GM23338 (cell line): ENCODE measurements at regions not wholly inside any gene's neighbourhood (a gene's known extent, or its start where the extent isn't known, plus 50 kb on each side); places are given as distances from the start of the nearest gene placed in this dataset.

Experiments used
- ATAC-seq: fragments of 200-7000 bp; cut with Tn5 transposase; 3 replicates; pipeline ENCODE4 v1.9.1; 2020
- DNase-seq: peaks from one replicate; pipeline ENCODE4 v3.0.0-alpha.2; 2015; ENCODE audit warnings: low spot score
- H2AFZ ChIP-seq: fragments of 200-600 bp; sonication (generic); 2 replicates; pipeline ENCODE4 v1.8.0; 2016; ENCODE audit warnings: antibody characterized with exemption, mild to moderate bottlenecking, moderate library complexity
- H3F3A ChIP-seq: fragments of 200-600 bp; sonication (generic); replicated peaks from 2 replicates; pipeline ENCODE4 v1.8.0; 2017; ENCODE audit warnings: antibody characterized with exemption, mixed run types, low read depth
- H3K27ac ChIP-seq: fragments of 200-600 bp; sonication (generic); 2 replicates; pipeline ENCODE4 v1.6.1; 2016; ENCODE audit warnings: low read depth
- H3K27me3 ChIP-seq: fragments of 200-600 bp; sonication (generic); 2 replicates; pipeline ENCODE4 v1.8.0; 2016; ENCODE audit warnings: mild to moderate bottlenecking, mixed run types, moderate library complexity; ENCODE audit not compliant: insufficient read depth
- H3K36me3 ChIP-seq: fragments of 200-600 bp; sonication (generic); 2 replicates; pipeline ENCODE4 v1.8.0; 2016; ENCODE audit warnings: mild to moderate bottlenecking; ENCODE audit not compliant: insufficient read depth
- H3K4me1 ChIP-seq: fragments of 200-600 bp; sonication (generic); 2 replicates; pipeline ENCODE4 v1.8.0; 2016; ENCODE audit warnings: mild to moderate bottlenecking, moderate library complexity; ENCODE audit not compliant: insufficient read depth
- H3K4me2 ChIP-seq: fragments of 200-600 bp; sonication (generic); 2 replicates; pipeline ENCODE4 v1.7.1; 2017; ENCODE audit warnings: mixed run types
- H3K4me3 ChIP-seq: fragments of 200-600 bp; sonication (generic); 2 replicates; pipeline ENCODE4 v1.6.1; 2016; ENCODE audit warnings: mixed run types
- H3K79me2 ChIP-seq: fragments of 200-600 bp; sonication (generic); replicated peaks from 2 replicates; pipeline ENCODE4 v1.8.0; 2017; ENCODE audit warnings: mild to moderate bottlenecking; ENCODE audit not compliant: insufficient read depth
- H3K9me2 ChIP-seq: fragments of 200-600 bp; sonication (generic); 2 replicates; pipeline ENCODE4 v1.8.0; 2017; ENCODE audit not compliant: insufficient read depth
- H4K20me1 ChIP-seq: fragments of 200-600 bp; sonication (generic); replicated peaks from 2 replicates; pipeline ENCODE4 v1.8.0; 2017; ENCODE audit warnings: mild to moderate bottlenecking; ENCODE audit not compliant: insufficient read depth
- H3K27ac Mint-ChIP-seq: 2 replicates; pipeline ENCODE4 v1.8.0; 2020; ENCODE audit warnings: inconsistent platforms, mild to moderate bottlenecking, moderate library complexity, mixed read lengths
- H3K27me3 Mint-ChIP-seq: 3 replicates; pipeline ENCODE4 v1.8.0; 2022; ENCODE audit warnings: low read depth, mild to moderate bottlenecking, moderate library complexity, mixed read lengths, inconsistent platforms; ENCODE audit not compliant: insufficient read depth, poor library complexity
- H3K36me3 Mint-ChIP-seq: 3 replicates; pipeline ENCODE4 v1.8.0; 2021; ENCODE audit warnings: low read depth, mild to moderate bottlenecking, inconsistent platforms, moderate library complexity, mixed read lengths
- H3K4me1 Mint-ChIP-seq: 3 replicates; pipeline ENCODE4 v1.8.0; 2020; ENCODE audit warnings: mild to moderate bottlenecking, inconsistent platforms, mixed read lengths
- H3K4me3 Mint-ChIP-seq: 3 replicates; pipeline ENCODE4 v1.8.0; 2021; ENCODE audit warnings: moderate library complexity, mild to moderate bottlenecking, inconsistent platforms, mixed read lengths
- H3K9me3 Mint-ChIP-seq: 3 replicates; pipeline ENCODE4 v1.8.0; 2020; ENCODE audit warnings: moderate library complexity, mild to moderate bottlenecking, inconsistent platforms, mixed read lengths
- CREB1 ChIP-seq: fragments of 250-450 bp; sonication (Bioruptor Pico); IDR thresholded peaks from 2 replicates; pipeline ENCODE4 v1.5.0; 2020; ENCODE audit warnings: low read depth, mild to moderate bottlenecking, moderate library complexity
- EZH2 ChIP-seq: fragments of 200-600 bp; sonication (generic); IDR thresholded peaks from one replicate; pipeline ENCODE4 v1.8.0; 2017; ENCODE audit warnings: antibody characterized with exemption, mild to moderate bottlenecking, low read depth; ENCODE audit not compliant: unreplicated experiment
- EZH2phosphoT487 ChIP-seq: fragments of 200-600 bp; sonication (generic); IDR thresholded peaks from one replicate; pipeline ENCODE4 v1.8.1; 2018; ENCODE audit warnings: antibody characterized with exemption; ENCODE audit not compliant: unreplicated experiment
- JUNB ChIP-seq: IDR thresholded peaks from one replicate; pipeline ENCODE4 v1.6.1; 2016; ENCODE audit warnings: antibody characterized with exemption; ENCODE audit not compliant: unreplicated experiment
- NANOG ChIP-seq: IDR thresholded peaks from 2 replicates; pipeline ENCODE4 v1.6.1; 2016; ENCODE audit warnings: antibody characterized with exemption, borderline replicate concordance
- POLR2AphosphoS5 ChIP-seq: IDR thresholded peaks from 2 replicates; pipeline ENCODE4 v1.6.1; 2016; ENCODE audit warnings: antibody characterized with exemption, low read depth
- STAT1 ChIP-seq: IDR thresholded peaks from one replicate; pipeline ENCODE4 v1.6.1; 2016; ENCODE audit warnings: antibody characterized with exemption; ENCODE audit not compliant: unreplicated experiment
- ZNF114 ChIP-seq: fragments of 250-450 bp; sonication (Bioruptor Pico); IDR thresholded peaks from 2 replicates; pipeline ENCODE4 v1.5.0; 2020; ENCODE audit warnings: mild to moderate bottlenecking, moderate library complexity
- ZNF331 ChIP-seq: fragments of 250-450 bp; sonication (Bioruptor Pico); IDR thresholded peaks from 2 replicates; pipeline ENCODE4 v1.5.0; 2020; ENCODE audit warnings: low read depth, mild to moderate bottlenecking, moderate library complexity
- TF ChIP-seq, protein P1 (sequence below), 2 experiments: fragments of 200-600 bp in 1 of 2; sonication (generic) in 1 of 2; conservative IDR thresholded peaks; 2 replicates each; pipeline versions ENCODE4 v1.5.1 to v1.6.1; 2016 to 2017; ENCODE audit warnings: antibody characterized with exemption in 2 of 2, low read depth in 2 of 2, mild to moderate bottlenecking in 2 of 2, moderate library complexity in 1 of 2
- TF ChIP-seq, protein P2 (sequence below): fragments of 250-450 bp; sonication (Bioruptor Pico); IDR thresholded peaks from 2 replicates; pipeline ENCODE4 v1.5.0; 2020; ENCODE audit warnings: mild to moderate bottlenecking, moderate library complexity
- TF ChIP-seq, protein P3 (sequence below): IDR thresholded peaks from one replicate; pipeline ENCODE4 v1.6.1; 2018; ENCODE audit warnings: antibody characterized with exemption; ENCODE audit not compliant: unreplicated experiment
- TF ChIP-seq, protein P4 (sequence below): IDR thresholded peaks from 2 replicates; pipeline ENCODE4 v1.6.1; 2016; ENCODE audit warnings: antibody characterized with exemption

DNA sequence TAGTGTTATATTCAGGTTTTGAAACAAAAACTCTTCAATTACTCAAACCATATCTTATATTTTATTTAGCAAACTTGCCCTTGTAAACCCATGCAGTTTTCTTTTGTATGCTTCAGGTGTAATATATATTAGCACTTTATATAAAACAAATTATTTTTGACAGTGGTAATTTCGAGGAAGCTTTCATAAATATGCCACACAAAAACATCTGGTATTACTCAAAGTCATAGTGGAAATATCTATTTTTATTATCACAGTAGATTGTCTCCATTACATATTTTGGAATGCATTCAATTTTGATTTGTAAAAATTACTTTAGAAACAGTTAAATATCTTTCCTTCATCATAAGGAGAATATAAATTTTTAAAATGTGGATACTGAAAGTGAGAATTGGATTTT lies 89.1 kb upstream of the FIBIN start:
- Mint-ChIP-seq H3K4me3 (no peak overlapping the region), H3K9me3 (no peaks in the 10 kb centered on the region), H3K4me1 (peaks cover 16% of the 10 kb centered on the region), H3K27me3 (no peaks in the 10 kb centered on the region), H3K27ac (no peak overlapping the region), H3K36me3 (no peaks in the 10 kb centered on the region)
- H3K9me2 ChIP-seq = no peaks in the 10 kb centered on the region
- no peak for ATAC-seq
- DNase-seq = no peak
- H4K20me1 ChIP-seq = no peaks in the 10 kb centered on the region
- H2AFZ ChIP-seq = no peak overlapping the region
- no peak overlapping the region for H3K4me2 ChIP-seq
- no peaks in the 10 kb centered on the region for H3F3A ChIP-seq
- H3K4me1 ChIP-seq = peaks cover 14% of the 10 kb centered on the region
- H3K4me3 ChIP-seq = no peak overlapping the region
- no peaks in the 10 kb centered on the region for H3K27me3 ChIP-seq
- TF ChIP-seq EZH2 (no peak), JUNB (no peak), CREB1 (no peak), POLR2AphosphoS5 (no peak), ZNF114 (CRISPR knock-in tag) (no peak), NANOG (no peak), EZH2phosphoT487 (no peak), STAT1 (no peak), ZNF331 (CRISPR knock-in tag) (no peak)
- TF ChIP-seq, protein P1, sequence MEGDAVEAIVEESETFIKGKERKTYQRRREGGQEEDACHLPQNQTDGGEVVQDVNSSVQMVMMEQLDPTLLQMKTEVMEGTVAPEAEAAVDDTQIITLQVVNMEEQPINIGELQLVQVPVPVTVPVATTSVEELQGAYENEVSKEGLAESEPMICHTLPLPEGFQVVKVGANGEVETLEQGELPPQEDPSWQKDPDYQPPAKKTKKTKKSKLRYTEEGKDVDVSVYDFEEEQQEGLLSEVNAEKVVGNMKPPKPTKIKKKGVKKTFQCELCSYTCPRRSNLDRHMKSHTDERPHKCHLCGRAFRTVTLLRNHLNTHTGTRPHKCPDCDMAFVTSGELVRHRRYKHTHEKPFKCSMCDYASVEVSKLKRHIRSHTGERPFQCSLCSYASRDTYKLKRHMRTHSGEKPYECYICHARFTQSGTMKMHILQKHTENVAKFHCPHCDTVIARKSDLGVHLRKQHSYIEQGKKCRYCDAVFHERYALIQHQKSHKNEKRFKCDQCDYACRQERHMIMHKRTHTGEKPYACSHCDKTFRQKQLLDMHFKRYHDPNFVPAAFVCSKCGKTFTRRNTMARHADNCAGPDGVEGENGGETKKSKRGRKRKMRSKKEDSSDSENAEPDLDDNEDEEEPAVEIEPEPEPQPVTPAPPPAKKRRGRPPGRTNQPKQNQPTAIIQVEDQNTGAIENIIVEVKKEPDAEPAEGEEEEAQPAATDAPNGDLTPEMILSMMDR (conservative IDR thresholded peaks at IDR 0.05; ENCODE audit: low read depth in 2 of 2) = no peak
- TF ChIP-seq, protein P2, sequence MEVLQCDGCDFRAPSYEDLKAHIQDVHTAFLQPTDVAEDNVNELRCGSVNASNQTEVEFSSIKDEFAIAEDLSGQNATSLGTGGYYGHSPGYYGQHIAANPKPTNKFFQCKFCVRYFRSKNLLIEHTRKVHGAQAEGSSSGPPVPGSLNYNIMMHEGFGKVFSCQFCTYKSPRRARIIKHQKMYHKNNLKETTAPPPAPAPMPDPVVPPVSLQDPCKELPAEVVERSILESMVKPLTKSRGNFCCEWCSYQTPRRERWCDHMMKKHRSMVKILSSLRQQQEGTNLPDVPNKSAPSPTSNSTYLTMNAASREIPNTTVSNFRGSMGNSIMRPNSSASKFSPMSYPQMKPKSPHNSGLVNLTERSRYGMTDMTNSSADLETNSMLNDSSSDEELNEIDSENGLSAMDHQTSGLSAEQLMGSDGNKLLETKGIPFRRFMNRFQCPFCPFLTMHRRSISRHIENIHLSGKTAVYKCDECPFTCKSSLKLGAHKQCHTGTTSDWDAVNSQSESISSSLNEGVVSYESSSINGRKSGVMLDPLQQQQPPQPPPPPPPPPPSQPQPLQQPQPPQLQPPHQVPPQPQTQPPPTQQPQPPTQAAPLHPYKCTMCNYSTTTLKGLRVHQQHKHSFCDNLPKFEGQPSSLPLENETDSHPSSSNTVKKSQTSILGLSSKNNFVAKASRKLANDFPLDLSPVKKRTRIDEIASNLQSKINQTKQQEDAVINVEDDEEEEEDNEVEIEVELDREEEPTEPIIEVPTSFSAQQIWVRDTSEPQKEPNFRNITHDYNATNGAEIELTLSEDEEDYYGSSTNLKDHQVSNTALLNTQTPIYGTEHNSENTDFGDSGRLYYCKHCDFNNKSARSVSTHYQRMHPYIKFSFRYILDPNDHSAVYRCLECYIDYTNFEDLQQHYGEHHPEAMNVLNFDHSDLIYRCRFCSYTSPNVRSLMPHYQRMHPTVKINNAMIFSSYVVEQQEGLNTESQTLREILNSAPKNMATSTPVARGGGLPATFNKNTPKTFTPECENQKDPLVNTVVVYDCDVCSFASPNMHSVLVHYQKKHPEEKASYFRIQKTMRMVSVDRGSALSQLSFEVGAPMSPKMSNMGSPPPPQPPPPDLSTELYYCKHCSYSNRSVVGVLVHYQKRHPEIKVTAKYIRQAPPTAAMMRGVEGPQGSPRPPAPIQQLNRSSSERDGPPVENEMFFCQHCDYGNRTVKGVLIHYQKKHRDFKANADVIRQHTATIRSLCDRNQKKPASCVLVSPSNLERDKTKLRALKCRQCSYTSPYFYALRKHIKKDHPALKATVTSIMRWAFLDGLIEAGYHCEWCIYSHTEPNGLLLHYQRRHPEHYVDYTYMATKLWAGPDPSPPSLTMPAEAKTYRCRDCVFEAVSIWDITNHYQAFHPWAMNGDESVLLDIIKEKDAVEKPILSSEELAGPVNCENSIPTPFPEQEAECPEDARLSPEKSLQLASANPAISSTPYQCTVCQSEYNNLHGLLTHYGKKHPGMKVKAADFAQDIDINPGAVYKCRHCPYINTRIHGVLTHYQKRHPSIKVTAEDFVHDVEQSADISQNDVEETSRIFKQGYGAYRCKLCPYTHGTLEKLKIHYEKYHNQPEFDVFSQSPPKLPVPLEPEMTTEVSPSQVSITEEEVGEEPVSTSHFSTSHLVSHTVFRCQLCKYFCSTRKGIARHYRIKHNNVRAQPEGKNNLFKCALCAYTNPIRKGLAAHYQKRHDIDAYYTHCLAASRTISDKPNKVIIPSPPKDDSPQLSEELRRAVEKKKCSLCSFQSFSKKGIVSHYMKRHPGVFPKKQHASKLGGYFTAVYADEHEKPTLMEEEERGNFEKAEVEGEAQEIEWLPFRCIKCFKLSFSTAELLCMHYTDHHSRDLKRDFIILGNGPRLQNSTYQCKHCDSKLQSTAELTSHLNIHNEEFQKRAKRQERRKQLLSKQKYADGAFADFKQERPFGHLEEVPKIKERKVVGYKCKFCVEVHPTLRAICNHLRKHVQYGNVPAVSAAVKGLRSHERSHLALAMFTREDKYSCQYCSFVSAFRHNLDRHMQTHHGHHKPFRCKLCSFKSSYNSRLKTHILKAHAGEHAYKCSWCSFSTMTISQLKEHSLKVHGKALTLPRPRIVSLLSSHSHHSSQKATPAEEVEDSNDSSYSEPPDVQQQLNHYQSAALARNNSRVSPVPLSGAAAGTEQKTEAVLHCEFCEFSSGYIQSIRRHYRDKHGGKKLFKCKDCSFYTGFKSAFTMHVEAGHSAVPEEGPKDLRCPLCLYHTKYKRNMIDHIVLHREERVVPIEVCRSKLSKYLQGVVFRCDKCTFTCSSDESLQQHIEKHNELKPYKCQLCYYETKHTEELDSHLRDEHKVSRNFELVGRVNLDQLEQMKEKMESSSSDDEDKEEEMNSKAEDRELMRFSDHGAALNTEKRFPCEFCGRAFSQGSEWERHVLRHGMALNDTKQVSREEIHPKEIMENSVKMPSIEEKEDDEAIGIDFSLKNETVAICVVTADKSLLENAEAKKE (CRISPR knock-in tag) = no peak
- TF ChIP-seq, protein P3, sequence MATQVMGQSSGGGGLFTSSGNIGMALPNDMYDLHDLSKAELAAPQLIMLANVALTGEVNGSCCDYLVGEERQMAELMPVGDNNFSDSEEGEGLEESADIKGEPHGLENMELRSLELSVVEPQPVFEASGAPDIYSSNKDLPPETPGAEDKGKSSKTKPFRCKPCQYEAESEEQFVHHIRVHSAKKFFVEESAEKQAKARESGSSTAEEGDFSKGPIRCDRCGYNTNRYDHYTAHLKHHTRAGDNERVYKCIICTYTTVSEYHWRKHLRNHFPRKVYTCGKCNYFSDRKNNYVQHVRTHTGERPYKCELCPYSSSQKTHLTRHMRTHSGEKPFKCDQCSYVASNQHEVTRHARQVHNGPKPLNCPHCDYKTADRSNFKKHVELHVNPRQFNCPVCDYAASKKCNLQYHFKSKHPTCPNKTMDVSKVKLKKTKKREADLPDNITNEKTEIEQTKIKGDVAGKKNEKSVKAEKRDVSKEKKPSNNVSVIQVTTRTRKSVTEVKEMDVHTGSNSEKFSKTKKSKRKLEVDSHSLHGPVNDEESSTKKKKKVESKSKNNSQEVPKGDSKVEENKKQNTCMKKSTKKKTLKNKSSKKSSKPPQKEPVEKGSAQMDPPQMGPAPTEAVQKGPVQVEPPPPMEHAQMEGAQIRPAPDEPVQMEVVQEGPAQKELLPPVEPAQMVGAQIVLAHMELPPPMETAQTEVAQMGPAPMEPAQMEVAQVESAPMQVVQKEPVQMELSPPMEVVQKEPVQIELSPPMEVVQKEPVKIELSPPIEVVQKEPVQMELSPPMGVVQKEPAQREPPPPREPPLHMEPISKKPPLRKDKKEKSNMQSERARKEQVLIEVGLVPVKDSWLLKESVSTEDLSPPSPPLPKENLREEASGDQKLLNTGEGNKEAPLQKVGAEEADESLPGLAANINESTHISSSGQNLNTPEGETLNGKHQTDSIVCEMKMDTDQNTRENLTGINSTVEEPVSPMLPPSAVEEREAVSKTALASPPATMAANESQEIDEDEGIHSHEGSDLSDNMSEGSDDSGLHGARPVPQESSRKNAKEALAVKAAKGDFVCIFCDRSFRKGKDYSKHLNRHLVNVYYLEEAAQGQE = no peak
- TF ChIP-seq, protein P4, sequence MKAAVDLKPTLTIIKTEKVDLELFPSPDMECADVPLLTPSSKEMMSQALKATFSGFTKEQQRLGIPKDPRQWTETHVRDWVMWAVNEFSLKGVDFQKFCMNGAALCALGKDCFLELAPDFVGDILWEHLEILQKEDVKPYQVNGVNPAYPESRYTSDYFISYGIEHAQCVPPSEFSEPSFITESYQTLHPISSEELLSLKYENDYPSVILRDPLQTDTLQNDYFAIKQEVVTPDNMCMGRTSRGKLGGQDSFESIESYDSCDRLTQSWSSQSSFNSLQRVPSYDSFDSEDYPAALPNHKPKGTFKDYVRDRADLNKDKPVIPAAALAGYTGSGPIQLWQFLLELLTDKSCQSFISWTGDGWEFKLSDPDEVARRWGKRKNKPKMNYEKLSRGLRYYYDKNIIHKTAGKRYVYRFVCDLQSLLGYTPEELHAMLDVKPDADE = no peak
- H3K79me2 ChIP-seq = no peaks in the 10 kb centered on the region
- H3K27ac ChIP-seq = no peak overlapping the region
- H3K36me3 ChIP-seq = no peaks in the 10 kb centered on the region
